ENCODE measurements at regions not wholly inside any gene's neighbourhood (a gene's known extent, or its start where the extent isn't known, plus 50 kb on each side); places are given as distances from the start of the nearest gene placed in this dataset.
A peak's percentile ranks its signal among the peaks of the same experiment; 100 is the strongest.

DNA sequence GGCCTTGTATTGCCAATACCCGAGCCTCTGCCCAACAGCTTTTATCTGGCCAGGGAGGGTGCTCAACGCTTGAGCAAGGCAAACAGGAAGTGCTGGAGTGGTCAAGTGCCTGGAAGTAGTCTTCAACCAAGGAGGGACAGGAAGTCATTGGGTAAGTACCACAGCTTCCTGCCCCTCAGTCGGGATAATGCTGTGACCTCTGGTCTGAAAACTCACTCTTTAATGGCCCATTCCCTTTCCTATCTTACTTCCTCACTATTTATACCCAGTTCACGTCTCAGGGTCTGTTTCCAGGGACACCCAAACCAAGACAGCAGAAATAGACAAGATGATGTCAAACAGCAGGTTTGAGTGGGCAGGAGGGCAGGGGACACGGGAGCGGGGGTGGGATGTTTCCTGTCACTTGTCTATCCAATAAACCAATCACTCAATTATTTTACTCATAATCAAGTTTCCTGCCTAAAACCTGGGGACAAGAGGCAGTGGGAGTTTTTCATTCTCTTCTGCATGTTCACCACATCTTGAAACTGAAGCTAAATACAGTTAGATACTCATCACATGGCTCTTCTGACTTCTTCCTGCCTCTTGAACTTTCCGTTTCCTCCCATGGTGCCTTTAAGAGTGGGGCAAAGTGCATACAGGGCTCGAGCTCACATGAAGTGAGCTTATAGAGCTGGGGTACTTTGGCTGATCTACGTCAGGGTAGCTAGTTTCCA lies 68.9 kb upstream of the CAB39 start:
- DNase-seq: peak; percentile 69

DNA sequence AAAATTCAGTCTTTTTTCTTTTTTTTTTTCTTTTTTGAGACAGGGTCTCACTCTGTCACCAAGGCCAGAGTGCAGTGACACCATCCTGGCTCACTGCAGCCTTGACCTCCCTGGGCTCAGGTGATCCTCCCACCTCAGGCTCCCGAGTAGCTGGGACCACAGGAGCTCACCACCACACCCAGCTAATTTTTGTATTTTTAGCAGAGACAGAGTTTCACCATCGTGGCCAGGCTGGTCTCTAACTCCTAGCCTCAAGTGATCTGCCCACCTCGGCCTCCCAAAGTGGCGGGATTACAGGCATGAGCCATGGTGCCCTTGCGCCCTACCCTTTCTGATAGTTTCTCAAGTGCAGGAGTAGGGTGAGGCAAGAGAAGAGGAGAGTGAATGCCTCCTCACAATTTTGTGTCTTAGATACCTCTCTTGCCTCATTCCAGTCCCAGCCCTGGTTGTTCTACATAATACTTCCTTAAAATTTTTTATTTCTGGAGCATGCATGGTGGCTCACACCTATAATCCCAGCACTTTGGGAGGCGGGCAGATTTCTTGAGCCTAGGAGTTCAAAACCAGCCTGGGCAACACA lies 68.2 kb upstream of the CAB39 start:
- DNase-seq: no peak

DNA sequence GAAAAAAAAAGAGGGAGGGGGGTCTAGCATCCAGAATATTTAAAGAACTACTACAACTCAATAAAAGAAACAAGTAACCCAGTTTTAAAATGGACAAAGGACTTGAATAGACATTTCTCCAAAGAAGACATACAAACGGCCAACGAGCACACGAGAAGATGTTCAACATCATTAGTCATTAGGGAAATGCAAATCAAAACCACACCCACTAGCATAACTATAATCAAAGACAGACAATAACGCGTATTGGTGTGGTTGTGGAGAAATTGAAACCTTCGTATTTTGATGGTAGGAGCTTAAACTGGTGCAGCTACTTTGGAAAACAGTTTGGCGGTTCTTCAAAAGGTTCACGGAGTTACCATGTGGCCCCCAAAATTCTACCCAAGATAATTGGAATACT lies 64.3 kb upstream of the CAB39 start:
- DNase-seq: no peak

DNA sequence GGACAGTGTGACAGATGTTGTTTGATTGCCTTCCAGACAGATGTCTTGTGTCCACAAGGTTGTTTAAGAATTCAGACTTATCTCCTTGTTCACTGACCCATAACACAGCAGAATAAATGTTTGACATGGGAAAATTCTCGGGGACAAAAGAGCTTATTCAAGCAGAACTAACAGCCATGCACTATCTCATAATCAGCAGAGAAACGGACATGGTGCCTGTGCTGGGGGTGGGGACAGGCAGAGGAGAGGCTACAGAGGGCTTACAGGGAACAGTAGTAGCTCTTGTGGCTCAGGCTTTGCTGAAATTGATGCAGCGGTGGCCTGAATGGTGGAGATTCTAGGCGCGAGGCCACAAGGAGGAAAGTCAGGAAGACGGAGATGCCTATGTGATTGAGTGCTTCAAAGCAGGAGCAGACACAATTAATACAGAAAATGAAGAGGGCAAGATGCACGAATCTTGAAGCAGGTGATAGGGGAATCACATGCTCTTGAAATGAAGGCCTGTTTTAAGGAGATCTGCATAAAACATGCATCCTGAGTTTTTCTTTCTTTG lies 62.0 kb upstream of the CAB39 start:
- DNase-seq: no peak

DNA sequence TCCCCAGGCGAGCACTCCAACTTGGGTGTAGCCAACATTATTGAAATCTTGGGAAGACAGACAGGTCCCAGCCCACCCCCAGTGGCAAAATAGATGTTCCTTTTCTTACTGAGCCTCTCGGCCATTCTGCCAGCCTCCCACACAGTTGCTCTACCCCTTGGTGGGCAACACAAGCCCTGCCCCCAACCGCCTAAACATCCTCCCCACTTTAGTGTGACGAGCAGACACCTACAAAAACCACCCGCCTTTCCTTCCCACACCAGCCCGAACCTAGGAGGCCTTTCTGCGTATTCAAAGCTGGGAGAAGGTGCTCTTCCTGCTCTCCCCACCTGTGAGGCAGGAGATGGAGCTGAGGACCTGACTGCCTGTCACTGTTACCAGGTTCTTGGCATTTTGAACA lies 58.6 kb upstream of the CAB39 start:
- DNase-seq: no peak

DNA sequence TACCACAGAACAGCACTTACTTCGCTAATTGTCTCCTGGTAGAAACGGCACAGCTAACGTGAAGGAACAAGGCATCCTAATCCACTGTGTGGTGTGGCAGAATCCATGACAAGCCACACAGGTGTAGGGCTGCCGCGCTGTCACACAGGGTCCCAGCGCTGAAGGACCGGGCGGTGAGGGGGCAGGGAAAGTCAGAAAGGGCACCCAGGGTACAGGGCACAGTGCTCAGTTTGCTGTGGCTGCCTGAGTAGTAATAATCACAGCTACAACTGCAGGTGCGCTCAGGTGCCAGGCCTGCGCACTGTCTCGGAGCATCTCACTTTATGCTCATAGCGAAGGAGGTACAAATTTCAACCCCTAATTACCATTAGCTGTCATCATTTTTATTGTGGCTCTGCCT lies 55.2 kb upstream of the CAB39 start:
- no peak for DNase-seq

DNA sequence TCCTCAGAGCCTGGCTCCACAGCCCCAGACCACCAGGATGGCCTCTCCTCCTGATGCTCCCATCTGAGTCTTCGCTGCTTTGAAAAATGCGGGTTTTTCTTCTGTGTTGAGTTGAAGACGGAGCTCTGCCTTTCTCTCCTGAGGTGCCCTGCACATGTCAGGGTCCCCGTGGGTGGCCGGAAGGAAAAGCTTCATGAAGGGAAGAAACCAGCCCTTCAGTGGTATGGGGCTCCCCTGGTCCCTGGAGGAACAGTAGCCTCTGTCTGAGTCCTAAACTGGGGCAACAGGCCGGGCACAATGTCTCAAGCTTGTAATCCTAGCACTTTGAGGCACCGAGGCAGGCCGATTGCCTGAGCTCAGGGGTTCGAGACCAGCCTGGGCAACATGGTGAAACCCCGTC lies 54.7 kb upstream of the CAB39 start:
- DNase-seq: no peak

DNA sequence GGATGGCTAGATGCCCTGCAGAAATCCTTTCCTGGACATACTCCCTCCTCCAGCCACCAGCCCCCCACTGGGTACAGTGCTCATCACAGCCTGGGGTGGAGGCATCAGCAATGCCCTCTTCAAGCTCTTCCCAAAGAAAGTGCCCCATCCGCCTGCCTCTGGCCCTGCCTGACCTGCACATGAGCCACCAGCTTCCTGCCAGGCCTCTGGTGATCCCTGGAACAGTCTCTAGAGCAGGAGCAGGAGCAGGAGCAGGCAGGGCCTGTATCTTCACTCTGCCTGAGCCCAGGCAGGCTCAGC lies 54.1 kb upstream of the CAB39 start:
- DNase-seq: no peak

DNA sequence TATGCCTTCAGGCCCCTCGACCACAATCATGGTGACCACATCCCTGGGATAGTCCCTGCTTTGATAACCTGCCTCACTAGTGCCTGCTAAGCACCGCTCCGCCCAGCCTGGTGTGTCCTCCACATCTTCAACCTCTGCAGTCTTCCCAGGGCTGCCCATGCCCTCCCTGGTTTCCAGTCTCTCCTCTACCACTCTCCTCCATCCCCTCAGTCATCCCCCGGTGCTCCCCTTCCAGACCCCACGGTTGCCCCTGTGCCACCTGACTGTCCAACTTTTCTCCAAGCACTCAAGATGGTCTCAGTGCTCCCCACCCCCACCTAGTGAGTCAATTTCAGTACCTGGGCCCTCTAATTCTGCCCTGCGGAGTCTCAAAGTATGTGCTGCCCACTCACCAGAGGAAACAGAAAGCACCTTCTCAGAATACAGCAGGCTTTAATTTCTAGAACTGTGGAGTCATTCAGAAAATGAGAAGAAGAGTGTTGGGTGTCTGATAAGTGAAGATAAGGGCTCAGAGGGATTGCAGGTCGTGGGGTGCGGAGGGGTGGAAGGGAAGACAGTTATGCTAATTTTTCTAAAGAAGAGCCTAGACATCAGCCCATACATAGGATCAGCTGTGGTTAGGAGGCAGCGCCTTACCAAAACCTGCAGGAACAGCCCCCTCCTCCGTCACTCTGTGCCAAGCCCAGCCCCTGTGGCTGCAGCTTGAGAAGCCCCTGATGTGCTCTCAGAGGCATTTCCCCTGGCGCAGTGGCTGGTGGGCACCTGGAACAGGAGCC lies 53.6 kb upstream of the CAB39 start:
- peak; percentile 73 for DNase-seq

DNA sequence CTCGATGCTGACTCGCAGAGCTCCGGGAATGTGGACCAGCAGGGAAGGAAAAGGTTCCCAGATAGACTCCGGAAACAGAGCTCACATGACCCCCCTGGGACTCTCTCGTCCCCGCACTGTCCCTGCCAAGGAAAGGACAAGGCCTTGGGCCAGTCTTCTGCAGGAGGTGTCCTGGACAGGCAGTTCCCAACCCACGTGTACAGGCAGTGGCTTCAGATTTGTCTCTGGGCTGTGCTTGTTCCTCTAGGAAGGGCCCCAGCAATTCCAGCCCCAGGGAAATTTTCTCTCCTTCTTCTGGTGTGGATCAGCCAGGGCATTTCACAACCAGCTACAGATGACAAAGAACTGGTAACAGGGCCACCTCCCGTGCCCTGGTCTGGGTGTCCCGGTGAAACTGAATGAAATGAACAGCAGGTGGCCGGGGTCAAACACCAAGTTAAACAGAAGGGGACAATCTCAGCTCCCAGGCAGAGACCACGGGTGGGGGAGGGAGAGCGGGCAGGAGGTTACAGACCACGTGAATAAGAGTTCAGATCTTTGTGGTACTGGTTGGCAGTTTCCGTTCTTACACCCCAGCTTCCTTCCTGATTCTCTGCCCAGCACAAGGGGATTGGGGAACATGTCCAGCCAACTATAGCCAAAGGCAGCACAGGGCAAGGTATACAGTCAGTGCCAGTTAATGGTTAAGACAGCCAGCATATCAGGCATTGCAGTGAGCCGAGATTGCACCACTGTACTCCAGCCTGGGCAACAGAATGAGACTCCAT lies 52.2 kb upstream of the CAB39 start:
- peak; percentile 49 for DNase-seq

DNA sequence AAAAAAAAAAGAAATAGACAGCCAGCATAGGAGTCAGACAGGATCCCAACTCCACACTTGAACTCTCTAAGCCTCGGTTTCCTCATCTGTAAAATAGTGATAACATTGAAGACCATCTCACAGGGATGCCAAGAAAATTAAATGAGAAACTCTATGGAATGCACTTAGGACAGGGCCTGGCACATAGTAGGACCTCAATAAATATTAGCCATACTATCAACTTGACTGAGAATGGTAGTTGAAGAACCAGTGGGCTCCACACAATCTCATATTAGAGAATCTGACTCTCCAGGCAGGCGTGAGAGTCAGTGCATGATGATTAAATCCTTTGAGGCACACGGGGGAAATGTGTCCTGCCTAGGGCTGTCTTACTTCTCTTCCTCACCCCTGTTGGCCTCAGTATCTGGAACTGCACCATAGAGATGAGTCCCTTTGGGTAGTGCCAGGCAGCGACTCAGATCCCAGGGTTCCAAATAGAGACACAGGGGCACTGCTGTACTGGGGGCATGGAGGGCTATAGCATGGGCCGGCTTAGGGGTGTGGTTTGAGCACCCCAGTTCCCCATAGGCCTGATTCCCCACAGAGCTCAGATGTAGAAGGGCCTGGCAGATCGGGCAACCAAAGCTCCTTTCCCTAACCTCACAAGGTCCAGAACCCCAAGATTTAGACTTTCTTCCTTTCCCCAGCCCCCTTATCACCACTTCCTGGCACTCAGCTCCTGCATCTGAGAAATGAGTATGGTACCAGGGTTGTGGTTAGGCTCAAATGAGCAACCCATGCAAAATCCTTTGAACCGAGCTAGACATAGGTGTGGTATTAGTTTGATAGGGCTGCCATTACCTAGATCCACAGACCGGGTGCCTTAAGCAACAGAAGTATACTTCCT lies 51.3 kb upstream of the CAB39 start:
- DNase-seq: no peak
